ENCODE measurements at regions not wholly inside any gene's neighbourhood (a gene's known extent, or its start where the extent isn't known, plus 50 kb on each side); places are given as distances from the start of the nearest gene placed in this dataset.

DNA sequence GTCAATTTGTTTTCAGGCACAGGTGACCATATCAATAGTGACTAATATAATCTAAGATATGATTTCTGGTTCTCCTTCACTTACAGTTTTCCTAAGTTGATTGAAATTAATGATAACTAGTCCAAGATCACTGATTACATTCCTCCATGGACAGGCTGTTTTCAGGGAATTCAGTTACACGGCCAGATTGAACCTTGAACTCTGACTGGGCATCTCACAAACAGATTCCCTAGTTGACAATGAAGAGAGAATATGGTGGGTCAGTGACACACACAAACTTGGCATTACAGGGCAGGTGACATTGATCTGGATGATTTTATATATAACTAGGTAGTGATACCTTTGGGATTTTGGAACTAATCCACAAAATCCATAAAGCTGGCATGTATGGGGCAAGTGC lies 110.2 kb upstream of the EGR2 start:
- no peaks in the 10 kb centered on the region for H3K27me3 ChIP-seq
- TF ChIP-seq CTCF (IDR thresholded peaks at IDR 0.05) (no peak), POLR2A (IDR thresholded peaks at IDR 0.05) (no peak)
- no peak overlapping the region for H3K27ac ChIP-seq
- H3K36me3 ChIP-seq: no peaks in the 10 kb centered on the region
- no peak overlapping the region for H3K4me3 ChIP-seq
- no peak for DNase-seq
- H3K4me1 ChIP-seq: no peaks in the 10 kb centered on the region
- intact Hi-C loops (cut with DNase I; ENCODE audit: low total_unique reads): no loop called here
- no peaks in the 10 kb centered on the region for H3K9me3 ChIP-seq

- Histone ChIP-seq H3K27ac (no peak overlapping the region), H3K9me3 (no peaks in the 10 kb centered on the region), H3K4me1 (no peaks in the 10 kb centered on the region), H3K27me3 (no peaks in the 10 kb centered on the region), H3K4me3 (no peak overlapping the region), H3K36me3 (no peaks in the 10 kb centered on the region)
- no peak for DNase-seq
- intact Hi-C loops (cut with DNase I; ENCODE audit: low total_unique reads): no loop called here
- TF ChIP-seq POLR2A (IDR thresholded peaks at IDR 0.05): no peak
- no peak for TF ChIP-seq CTCF (IDR thresholded peaks at IDR 0.05)
Measured at GRCh38 chr10:62924344-62924748, 108.2 kb upstream of the EGR2 start.

DNA sequence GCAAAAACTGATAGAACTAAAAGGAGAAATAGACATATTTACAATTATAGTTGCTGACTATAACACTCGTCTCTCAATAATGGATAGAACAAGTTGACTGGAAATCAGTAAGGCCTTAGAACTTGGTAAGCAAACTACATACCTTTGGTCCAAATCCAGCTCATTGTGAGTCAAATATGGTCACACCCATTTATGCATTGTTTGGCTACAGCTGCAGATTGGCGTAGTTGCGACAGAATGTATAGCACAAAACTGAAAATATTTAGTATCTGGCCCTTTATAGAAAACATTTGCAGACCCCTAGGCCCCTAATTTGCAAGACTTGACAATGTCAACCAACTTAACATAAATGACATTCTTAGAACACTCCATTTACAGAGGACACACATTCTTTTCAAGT lies 103.6 kb upstream of the EGR2 start:
- Histone ChIP-seq H3K36me3 (no peaks in the 10 kb centered on the region), H3K4me3 (no peak overlapping the region), H3K9me3 (no peaks in the 10 kb centered on the region), H3K27ac (no peak overlapping the region), H3K27me3 (no peaks in the 10 kb centered on the region), H3K4me1 (no peaks in the 10 kb centered on the region)
- DNase-seq: no peak
- intact Hi-C loops (cut with DNase I; ENCODE audit: low total_unique reads): no loop called here
- TF ChIP-seq CTCF (IDR thresholded peaks at IDR 0.05): no peak
- no peak for TF ChIP-seq POLR2A (IDR thresholded peaks at IDR 0.05)

GRCh38 chr10:62917475-62918238 lies 101.5 kb upstream of the EGR2 start:
- Histone ChIP-seq H3K4me1 (no peaks in the 10 kb centered on the region), H3K36me3 (no peaks in the 10 kb centered on the region), H3K27me3 (no peaks in the 10 kb centered on the region), H3K4me3 (no peak overlapping the region), H3K9me3 (no peaks in the 10 kb centered on the region), H3K27ac (no peak overlapping the region)
- intact Hi-C loops (cut with DNase I; ENCODE audit: low total_unique reads): no loop called here
- no peak for DNase-seq
- TF ChIP-seq POLR2A (IDR thresholded peaks at IDR 0.05): no peak
- TF ChIP-seq CTCF (IDR thresholded peaks at IDR 0.05): no peak

DNA sequence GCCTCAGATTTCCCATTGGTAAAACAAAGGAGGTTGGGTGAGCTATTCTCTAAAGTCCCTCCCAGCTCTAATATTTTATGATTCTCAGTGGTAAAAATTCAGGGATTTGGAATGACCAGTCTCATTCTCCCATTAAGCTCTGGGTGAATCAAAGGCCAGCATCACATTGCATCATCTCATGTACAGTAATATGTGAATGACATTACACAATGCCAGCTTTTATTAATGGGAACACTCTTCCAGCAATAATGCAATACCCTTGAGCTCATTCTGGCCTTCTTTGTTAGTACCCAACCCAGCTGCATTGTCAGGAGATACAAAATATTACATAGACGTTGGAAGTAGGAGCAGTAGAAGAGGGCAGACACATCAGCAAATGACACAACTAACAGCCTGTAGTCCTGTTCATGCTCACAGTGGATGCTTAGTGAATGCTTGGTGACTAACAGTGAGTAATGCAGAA lies 100.0 kb upstream of the EGR2 start:
- intact Hi-C loops (cut with DNase I; ENCODE audit: low total_unique reads): no loop called here
- TF ChIP-seq CTCF (IDR thresholded peaks at IDR 0.05): no peak
- no peak for TF ChIP-seq POLR2A (IDR thresholded peaks at IDR 0.05)

More for the DNA sequence above, 100.0 kb upstream of the EGR2 start:
- H3K27me3 ChIP-seq: no peaks in the 10 kb centered on the region
- DNase-seq: no peak
- no peak overlapping the region for H3K4me3 ChIP-seq
- no peaks in the 10 kb centered on the region for H3K9me3 ChIP-seq
- H3K36me3 ChIP-seq: no peaks in the 10 kb centered on the region
- no peaks in the 10 kb centered on the region for H3K4me1 ChIP-seq
- H3K27ac ChIP-seq: no peak overlapping the region
